ENCODE measurements at regions not wholly inside any gene's neighbourhood (a gene's known extent, or its start where the extent isn't known, plus 50 kb on each side); places are given as distances from the start of the nearest gene placed in this dataset.
A peak's percentile ranks its signal among the peaks of the same experiment; 100 is the strongest.

GRCh38 chr2:34110392-34110791 is 511.3 kb upstream of the FAM98A start:
- no peak overlapping the region for H3K27ac Mint-ChIP-seq (ENCODE audit: unreplicated experiment)
- no peaks in the 10 kb centered on the region for H3K36me3 Mint-ChIP-seq (ENCODE audit: low read depth)
- H3K4me1 Mint-ChIP-seq (ENCODE audit: low read depth): peaks cover 21% of the 10 kb centered on the region
- H3K9me3 Mint-ChIP-seq (ENCODE audit: low read depth): no peaks in the 10 kb centered on the region
- TF ChIP-seq CTCF (IDR thresholded peaks at IDR 0.05): no peak
- no peak overlapping the region for H3K4me3 Mint-ChIP-seq (ENCODE audit: unreplicated experiment)
- H3K27me3 Mint-ChIP-seq (ENCODE audit: low read depth): no peaks in the 10 kb centered on the region
- no peak for DNase-seq (ENCODE audit: low spot score)

- TF ChIP-seq CTCF (IDR thresholded peaks at IDR 0.05): no peak
- no peak for DNase-seq (ENCODE audit: low spot score)
These were observed 508.7 kb upstream of the FAM98A start for GRCh38 chr2:34107811-34108210.

GRCh38 chr2:34105006-34105767 is 506.1 kb upstream of the FAM98A start:
- no peak for TF ChIP-seq CTCF (IDR thresholded peaks at IDR 0.05)
- no peak for DNase-seq (ENCODE audit: low spot score)
- H3K36me3 Mint-ChIP-seq (ENCODE audit: low read depth): no peaks in the 10 kb centered on the region
- peak overlapping the region; percentile 93 for H3K27ac Mint-ChIP-seq (ENCODE audit: unreplicated experiment)
- no peaks in the 10 kb centered on the region for H3K9me3 Mint-ChIP-seq (ENCODE audit: low read depth)
- peaks cover 41% of the 10 kb centered on the region for H3K4me1 Mint-ChIP-seq (ENCODE audit: low read depth)
- no peak overlapping the region for H3K4me3 Mint-ChIP-seq (ENCODE audit: unreplicated experiment)
- no peaks in the 10 kb centered on the region for H3K27me3 Mint-ChIP-seq (ENCODE audit: low read depth)

More at GRCh38 chr2:34107811-34108210, 508.7 kb upstream of the FAM98A start:
- no peak overlapping the region for H3K4me3 Mint-ChIP-seq (ENCODE audit: unreplicated experiment)
- no peaks in the 10 kb centered on the region for H3K27me3 Mint-ChIP-seq (ENCODE audit: low read depth)
- H3K9me3 Mint-ChIP-seq (ENCODE audit: low read depth): no peaks in the 10 kb centered on the region
- H3K4me1 Mint-ChIP-seq (ENCODE audit: low read depth): peaks cover 36% of the 10 kb centered on the region
- H3K27ac Mint-ChIP-seq (ENCODE audit: unreplicated experiment): peak overlapping the region; percentile 36
- H3K36me3 Mint-ChIP-seq (ENCODE audit: low read depth): no peaks in the 10 kb centered on the region

GRCh38 chr2:34104601-34105000 is 505.5 kb upstream of the FAM98A start:
- peak overlapping the region; percentile 93 for H3K27ac Mint-ChIP-seq (ENCODE audit: unreplicated experiment)
- TF ChIP-seq CTCF (IDR thresholded peaks at IDR 0.05): no peak
- H3K9me3 Mint-ChIP-seq (ENCODE audit: low read depth): no peaks in the 10 kb centered on the region

GRCh38 chr2:34103437-34103836 is 504.3 kb upstream of the FAM98A start:
- peaks cover 41% of the 10 kb centered on the region for H3K4me1 Mint-ChIP-seq (ENCODE audit: low read depth)
- no peaks in the 10 kb centered on the region for H3K27me3 Mint-ChIP-seq (ENCODE audit: low read depth)
- H3K36me3 Mint-ChIP-seq (ENCODE audit: low read depth): no peaks in the 10 kb centered on the region
- no peak for DNase-seq (ENCODE audit: low spot score)
- no peak for TF ChIP-seq CTCF (IDR thresholded peaks at IDR 0.05)
- H3K9me3 Mint-ChIP-seq (ENCODE audit: low read depth): no peaks in the 10 kb centered on the region
- H3K4me3 Mint-ChIP-seq (ENCODE audit: unreplicated experiment): no peak overlapping the region
- no peak overlapping the region for H3K27ac Mint-ChIP-seq (ENCODE audit: unreplicated experiment)

More at GRCh38 chr2:34104601-34105000, 505.5 kb upstream of the FAM98A start:
- H3K4me3 Mint-ChIP-seq (ENCODE audit: unreplicated experiment): no peak overlapping the region
- H3K4me1 Mint-ChIP-seq (ENCODE audit: low read depth): peaks cover 41% of the 10 kb centered on the region
- H3K36me3 Mint-ChIP-seq (ENCODE audit: low read depth): no peaks in the 10 kb centered on the region
- DNase-seq (ENCODE audit: low spot score): no peak
- no peaks in the 10 kb centered on the region for H3K27me3 Mint-ChIP-seq (ENCODE audit: low read depth)
